Panc1 (cell line): ENCODE measurements at regions not wholly inside any gene's neighbourhood (a gene's known extent, or its start where the extent isn't known, plus 50 kb on each side); places are given as distances from the start of the nearest gene placed in this dataset.

Source experiments
- POLR2AphosphoS5 ChIP-seq: IDR thresholded peaks from 2 replicates; pipeline ENCODE4 v1.6.1; 2012; ENCODE audit warnings: mild to moderate bottlenecking, low read depth, low read length, moderate library complexity
- SIN3A ChIP-seq: IDR thresholded peaks from 2 replicates; pipeline ENCODE4 v1.6.1; 2012; ENCODE audit warnings: low read depth, mild to moderate bottlenecking, low read length, moderate library complexity, borderline replicate concordance; ENCODE audit not compliant: insufficient read depth
- TCF7L2 ChIP-seq: IDR thresholded peaks from 2 replicates; pipeline ENCODE4 v1.6.1; 2011; ENCODE audit warnings: mild to moderate bottlenecking, low read depth, low read length, inconsistent platforms
- TF ChIP-seq, protein P1 (sequence below): fragments of 450-650 bp; IDR thresholded peaks from 2 replicates; pipeline ENCODE4 v1.5.1; 2017; ENCODE audit warnings: mild to moderate bottlenecking
- TF ChIP-seq, protein P2 (sequence below), 2 experiments: IDR thresholded peaks; 2 replicates each; pipeline ENCODE4 v1.6.1; 2011 to 2012; ENCODE audit warnings: low read depth in 2 of 2, control low read depth in 1 of 2, low read length in 1 of 2, mild to moderate bottlenecking in 1 of 2, moderate library complexity in 1 of 2; ENCODE audit not compliant: insufficient read depth in 1 of 2

DNA sequence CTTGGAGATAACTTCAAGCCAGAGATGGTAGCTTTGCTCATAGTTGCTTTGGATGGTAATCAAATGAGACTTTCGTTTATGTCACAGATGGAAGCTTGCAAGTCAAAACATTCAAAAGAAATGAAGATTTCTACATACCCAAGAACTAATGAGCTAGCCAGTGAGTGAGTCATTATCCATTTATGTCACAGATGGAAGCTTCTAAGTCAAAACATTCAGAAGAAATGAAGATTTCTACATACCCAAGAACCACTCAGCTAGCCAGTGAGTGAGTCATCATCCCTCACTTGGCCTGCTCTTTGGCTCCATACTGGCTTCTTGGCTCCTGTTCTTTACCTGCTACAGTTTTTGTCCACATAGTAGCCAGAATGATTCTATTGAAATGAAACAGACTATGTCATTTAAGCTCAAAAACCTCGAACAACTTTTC lies 559.8 kb upstream of the CBLB start:
- TF ChIP-seq SIN3A = no peak
- TF ChIP-seq, protein P1, sequence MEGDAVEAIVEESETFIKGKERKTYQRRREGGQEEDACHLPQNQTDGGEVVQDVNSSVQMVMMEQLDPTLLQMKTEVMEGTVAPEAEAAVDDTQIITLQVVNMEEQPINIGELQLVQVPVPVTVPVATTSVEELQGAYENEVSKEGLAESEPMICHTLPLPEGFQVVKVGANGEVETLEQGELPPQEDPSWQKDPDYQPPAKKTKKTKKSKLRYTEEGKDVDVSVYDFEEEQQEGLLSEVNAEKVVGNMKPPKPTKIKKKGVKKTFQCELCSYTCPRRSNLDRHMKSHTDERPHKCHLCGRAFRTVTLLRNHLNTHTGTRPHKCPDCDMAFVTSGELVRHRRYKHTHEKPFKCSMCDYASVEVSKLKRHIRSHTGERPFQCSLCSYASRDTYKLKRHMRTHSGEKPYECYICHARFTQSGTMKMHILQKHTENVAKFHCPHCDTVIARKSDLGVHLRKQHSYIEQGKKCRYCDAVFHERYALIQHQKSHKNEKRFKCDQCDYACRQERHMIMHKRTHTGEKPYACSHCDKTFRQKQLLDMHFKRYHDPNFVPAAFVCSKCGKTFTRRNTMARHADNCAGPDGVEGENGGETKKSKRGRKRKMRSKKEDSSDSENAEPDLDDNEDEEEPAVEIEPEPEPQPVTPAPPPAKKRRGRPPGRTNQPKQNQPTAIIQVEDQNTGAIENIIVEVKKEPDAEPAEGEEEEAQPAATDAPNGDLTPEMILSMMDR = no peak
- TF ChIP-seq TCF7L2 = no peak
- TF ChIP-seq, protein P2, sequence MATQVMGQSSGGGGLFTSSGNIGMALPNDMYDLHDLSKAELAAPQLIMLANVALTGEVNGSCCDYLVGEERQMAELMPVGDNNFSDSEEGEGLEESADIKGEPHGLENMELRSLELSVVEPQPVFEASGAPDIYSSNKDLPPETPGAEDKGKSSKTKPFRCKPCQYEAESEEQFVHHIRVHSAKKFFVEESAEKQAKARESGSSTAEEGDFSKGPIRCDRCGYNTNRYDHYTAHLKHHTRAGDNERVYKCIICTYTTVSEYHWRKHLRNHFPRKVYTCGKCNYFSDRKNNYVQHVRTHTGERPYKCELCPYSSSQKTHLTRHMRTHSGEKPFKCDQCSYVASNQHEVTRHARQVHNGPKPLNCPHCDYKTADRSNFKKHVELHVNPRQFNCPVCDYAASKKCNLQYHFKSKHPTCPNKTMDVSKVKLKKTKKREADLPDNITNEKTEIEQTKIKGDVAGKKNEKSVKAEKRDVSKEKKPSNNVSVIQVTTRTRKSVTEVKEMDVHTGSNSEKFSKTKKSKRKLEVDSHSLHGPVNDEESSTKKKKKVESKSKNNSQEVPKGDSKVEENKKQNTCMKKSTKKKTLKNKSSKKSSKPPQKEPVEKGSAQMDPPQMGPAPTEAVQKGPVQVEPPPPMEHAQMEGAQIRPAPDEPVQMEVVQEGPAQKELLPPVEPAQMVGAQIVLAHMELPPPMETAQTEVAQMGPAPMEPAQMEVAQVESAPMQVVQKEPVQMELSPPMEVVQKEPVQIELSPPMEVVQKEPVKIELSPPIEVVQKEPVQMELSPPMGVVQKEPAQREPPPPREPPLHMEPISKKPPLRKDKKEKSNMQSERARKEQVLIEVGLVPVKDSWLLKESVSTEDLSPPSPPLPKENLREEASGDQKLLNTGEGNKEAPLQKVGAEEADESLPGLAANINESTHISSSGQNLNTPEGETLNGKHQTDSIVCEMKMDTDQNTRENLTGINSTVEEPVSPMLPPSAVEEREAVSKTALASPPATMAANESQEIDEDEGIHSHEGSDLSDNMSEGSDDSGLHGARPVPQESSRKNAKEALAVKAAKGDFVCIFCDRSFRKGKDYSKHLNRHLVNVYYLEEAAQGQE (IDR thresholded peaks at IDR 0.05; ENCODE audit: insufficient read depth in 1 of 2, low read depth in 2 of 2, low read length in 1 of 2) = no peak
- TF ChIP-seq POLR2AphosphoS5 = no peak
